Heart left ventricle (tissue), 16 donors: ENCODE measurements at regions not wholly inside any gene's neighbourhood (a gene's known extent, or its start where the extent isn't known, plus 50 kb on each side); places are given as distances from the start of the nearest gene placed in this dataset.

Source experiments
- ATAC-seq, 4 donors: fragments of 200-7000 bp; cut with Tn5 transposase; one replicate each; pipeline ENCODE4 v1.9.1; 2020 to 2022; ENCODE audit warnings: moderate library complexity in 4 of 4, mild to moderate bottlenecking in 3 of 4, moderate number of reproducible peaks in 1 of 4
- DNase-seq, 5 donors: peaks; one replicate each; pipeline ENCODE4 v3.0.0-alpha.2; 2020
- H3K27ac ChIP-seq, 12 donors: fragments of 200-600 bp; sonication (generic) in 4 of 12; one replicate each; pipeline versions ENCODE4 v1.5.0 to v1.8.0; 2016 to 2022; ENCODE audit warnings: mild to moderate bottlenecking in 2 of 12
- H3K27me3 ChIP-seq, 9 donors: fragments of 200-600 bp; sonication (generic) in 2 of 9; one replicate each; pipeline versions ENCODE4 v1.5.1 to v1.8.0; 2016 to 2022; ENCODE audit warnings: mild to moderate bottlenecking in 3 of 9
- H3K36me3 ChIP-seq, 9 donors: fragments of 200-600 bp; sonication (generic) in 2 of 9; one replicate each; pipeline versions ENCODE4 v1.5.0 to v1.8.0; 2018 to 2022; ENCODE audit warnings: mild to moderate bottlenecking in 2 of 9
- H3K4me1 ChIP-seq, 12 donors: fragments of 200-600 bp; sonication (generic) in 4 of 12; one replicate each; pipeline versions ENCODE4 v1.5.0 to v1.8.0; 2016 to 2022; ENCODE audit warnings: mild to moderate bottlenecking in 3 of 12
- H3K4me3 ChIP-seq, 12 donors: fragments of 200-600 bp; sonication (generic) in 4 of 12; one replicate each; pipeline versions ENCODE4 v1.5.0 to v1.8.0; 2017 to 2022; ENCODE audit warnings: mild to moderate bottlenecking in 9 of 12, moderate library complexity in 4 of 12
- H3K9me3 ChIP-seq, 12 donors: fragments of 200-600 bp; sonication (generic) in 4 of 12; one replicate each; pipeline versions ENCODE4 v1.5.0 to v1.8.0; 2016 to 2022; ENCODE audit warnings: mild to moderate bottlenecking in 1 of 12
- POLR2A ChIP-seq, 2 donors: fragments of 450-650 bp; IDR thresholded peaks; one replicate each; pipeline ENCODE4 v1.6.1; 2017; ENCODE audit warnings: antibody characterized with exemption in 2 of 2, mild to moderate bottlenecking in 2 of 2, moderate library complexity in 2 of 2
- WGBS, 4 donors: extraction: QIAGEN DNeasy Blood & Tissue Kit in 2 of 4; methylation state at CpG; one replicate each; pipeline versions ENCODE4 v1.1.5 to v1.1.7; 2013 to 2018; 5-methylcytosine and 5-hydroxymethylcytosine counted together
- intact Hi-C, 10 donors: fragments of 100-400 bp; cut with DNase I; formaldehyde crosslinking; loops; one replicate each; pipeline versions ENCODE4 v1.11.1 to v1.14.2; 2022
- TF ChIP-seq, protein P1 (sequence below), 12 donors: fragments of 200-600 bp; sonication (generic) in 4 of 12; IDR thresholded peaks; one replicate each; pipeline versions ENCODE4 v1.5.0 to v1.8.0; 2018 to 2022; ENCODE audit warnings: antibody characterized with exemption in 12 of 12, mild to moderate bottlenecking in 5 of 12
- donor health status: ischemic (EF 13 %, LVEDD 7.1; RV severe dilation, severe dysfunction).
- donor health status: healthy with polysubstance abuse.
- donor health status: DM: no; HTN: yes; CAD: no.
- donor health status: DM: no; HTN: no; CAD: no.
- donor health status: ischemic (EF 25% LVEDD 6.9; RV normal size, moderate dysfunction).
- donor health status: ischemic (EF 25% LVEDD 5.7; RV mildly dilated, moderate dysfunction).
- donor health status: healthy.
- donor health status: DM: yes; HTN: yes; CAD: no.
- donor health status: ischemic (EF 35%, LVEDD 5.7; RV mildly dilated, moderate dysfunction).
- donor health status: nonischemic (EF 11% LVEDD 7.7; RV severe dilation, severe dysfunction).
- donor health status: DM: yes; HTN: yes; CAD: no.
- donor health status: PGD.
- donor health status: ischemic (EF 29% LVEDD 5.4; RV normal size, mild dysfunction).
- donor health status: nonischemic (EF 23%, LVEDD 6.1; RV moderate dilation, normal function).

DNA sequence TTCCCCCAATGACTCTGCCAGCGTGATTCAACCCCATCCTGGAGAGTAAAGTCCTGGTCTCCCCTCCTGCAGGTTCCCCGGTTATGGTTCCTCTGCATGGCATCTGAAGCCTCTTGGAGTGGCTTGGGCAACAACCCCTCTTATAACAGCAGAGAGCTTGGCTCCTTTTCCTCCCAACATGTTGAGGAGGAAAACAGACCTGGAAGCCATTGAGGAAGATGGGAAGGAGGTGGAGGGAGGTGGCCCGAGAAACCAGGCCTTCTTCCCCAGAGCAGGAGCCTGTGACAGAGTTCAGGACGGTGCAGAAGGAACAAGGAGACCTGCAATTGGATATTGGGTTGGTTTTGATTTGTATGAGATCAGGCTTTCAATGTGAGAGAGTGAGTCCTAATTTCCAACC lies 184.0 kb upstream of the ADCY1 start:
- WGBS, 4 donors, result 63 to 84% (median 74%) methylated on average over 4 of the region's 4 CpGs
- no peak for ATAC-seq
- intact Hi-C loops, result no loop called here

DNA sequence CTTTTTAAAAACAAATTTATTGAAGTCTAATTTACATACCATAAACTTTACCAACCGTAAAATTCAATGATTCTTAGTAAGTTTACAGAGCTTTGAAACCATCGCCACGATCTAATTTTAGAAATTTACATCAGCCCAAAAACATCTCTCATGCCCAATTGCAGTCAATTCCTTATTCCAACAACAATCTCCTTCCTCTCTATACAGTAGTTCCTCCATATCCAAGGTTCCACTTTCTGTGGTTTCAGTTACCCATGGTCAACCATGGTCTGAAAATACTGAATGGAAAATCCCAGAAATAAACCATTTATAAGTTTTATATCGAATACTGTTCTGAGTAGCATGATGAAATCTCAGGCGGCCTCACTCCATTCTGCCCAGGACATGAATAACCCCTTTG lies 183.4 kb upstream of the ADCY1 start:
- ATAC-seq (no peak), DNase-seq (no peak)
- Histone ChIP-seq H3K9me3 (peaks cover 0 to 15% (median 2%) of the 10 kb centered on the region in 12 donors), H3K27ac (no peak overlapping the region), H3K36me3 (no peaks in the 10 kb centered on the region), H3K27me3 (no peaks in the 10 kb centered on the region), H3K4me1 (peaks cover 0 to 3% (median 0%) of the 10 kb centered on the region in 12 donors), H3K4me3 (no peak overlapping the region)
- TF ChIP-seq POLR2A (IDR thresholded peaks at IDR 0.05), result no peak
- TF ChIP-seq, protein P1, sequence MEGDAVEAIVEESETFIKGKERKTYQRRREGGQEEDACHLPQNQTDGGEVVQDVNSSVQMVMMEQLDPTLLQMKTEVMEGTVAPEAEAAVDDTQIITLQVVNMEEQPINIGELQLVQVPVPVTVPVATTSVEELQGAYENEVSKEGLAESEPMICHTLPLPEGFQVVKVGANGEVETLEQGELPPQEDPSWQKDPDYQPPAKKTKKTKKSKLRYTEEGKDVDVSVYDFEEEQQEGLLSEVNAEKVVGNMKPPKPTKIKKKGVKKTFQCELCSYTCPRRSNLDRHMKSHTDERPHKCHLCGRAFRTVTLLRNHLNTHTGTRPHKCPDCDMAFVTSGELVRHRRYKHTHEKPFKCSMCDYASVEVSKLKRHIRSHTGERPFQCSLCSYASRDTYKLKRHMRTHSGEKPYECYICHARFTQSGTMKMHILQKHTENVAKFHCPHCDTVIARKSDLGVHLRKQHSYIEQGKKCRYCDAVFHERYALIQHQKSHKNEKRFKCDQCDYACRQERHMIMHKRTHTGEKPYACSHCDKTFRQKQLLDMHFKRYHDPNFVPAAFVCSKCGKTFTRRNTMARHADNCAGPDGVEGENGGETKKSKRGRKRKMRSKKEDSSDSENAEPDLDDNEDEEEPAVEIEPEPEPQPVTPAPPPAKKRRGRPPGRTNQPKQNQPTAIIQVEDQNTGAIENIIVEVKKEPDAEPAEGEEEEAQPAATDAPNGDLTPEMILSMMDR (IDR thresholded peaks at IDR 0.05), result no peak
- intact Hi-C loops, result no loop called here
- WGBS, 4 donors, result 78 to 85% (median 82%) methylated on average over 5 of the region's 5 CpGs

More for the DNA sequence above, 184.0 kb upstream of the ADCY1 start:
- H3K27me3 ChIP-seq, result no peaks in the 10 kb centered on the region
- no peak overlapping the region for H3K4me3 ChIP-seq
- no peak overlapping the region for H3K27ac ChIP-seq
- peaks cover 0 to 3% (median 0%) of the 10 kb centered on the region in 12 donors for H3K4me1 ChIP-seq
- no peaks in the 10 kb centered on the region for H3K36me3 ChIP-seq
- H3K9me3 ChIP-seq, result peaks cover 0 to 15% (median 2%) of the 10 kb centered on the region in 12 donors
- TF ChIP-seq POLR2A (IDR thresholded peaks at IDR 0.05), result no peak
- TF ChIP-seq, protein P1 (IDR thresholded peaks at IDR 0.05), result no peak
- no peak for DNase-seq

GRCh38 chr7:45391618-45392451 lies 182.3 kb upstream of the ADCY1 start:
- H3K4me1 ChIP-seq, result peaks cover 0 to 3% (median 0%) of the 10 kb centered on the region in 12 donors
- no peak overlapping the region for H3K4me3 ChIP-seq
- ATAC-seq (no peak), DNase-seq (no peak)
- TF ChIP-seq, protein P1 (IDR thresholded peaks at IDR 0.05), result no peak
- TF ChIP-seq POLR2A (IDR thresholded peaks at IDR 0.05), result no peak
- no peak overlapping the region for H3K27ac ChIP-seq
- H3K36me3 ChIP-seq, result no peaks in the 10 kb centered on the region
- intact Hi-C loops, result no loop called here
- 75 to 85% (median 78%) methylated on average over 22 to 38 of the region's 38 CpGs for WGBS, 4 donors
- no peaks in the 10 kb centered on the region for H3K27me3 ChIP-seq
- H3K9me3 ChIP-seq, result peaks cover 0 to 15% (median 2%) of the 10 kb centered on the region in 12 donors

- WGBS, 4 donors, result 74 to 87% (median 77%) methylated on average over 4 of the region's 4 CpGs
- no peak for ATAC-seq
- Histone ChIP-seq H3K36me3 (no peaks in the 10 kb centered on the region), H3K27me3 (no peaks in the 10 kb centered on the region), H3K4me3 (no peak overlapping the region), H3K4me1 (peaks cover 0 to 3% (median 0%) of the 10 kb centered on the region in 12 donors), H3K9me3 (peaks cover 0 to 15% (median 2%) of the 10 kb centered on the region in 12 donors), H3K27ac (no peak overlapping the region)
- intact Hi-C loops, result no loop called here
- TF ChIP-seq, protein P1 (IDR thresholded peaks at IDR 0.05), result no peak
- TF ChIP-seq POLR2A (IDR thresholded peaks at IDR 0.05), result no peak
- DNase-seq, result no peak
Measured at GRCh38 chr7:45394117-45394708, 180.0 kb upstream of the ADCY1 start.
